Keratinocyte (primary cell): ENCODE measurements at regions not wholly inside any gene's neighbourhood (a gene's known extent, or its start where the extent isn't known, plus 50 kb on each side); places are given as distances from the start of the nearest gene placed in this dataset.

Experiments used
- DNase-seq: peaks from one replicate; pipeline ENCODE4 v3.0.0-alpha.2; 2011; ENCODE audit warnings: low read depth, missing footprints, low spot score
- FAIRE-seq: peaks from 2 replicates; lab custom pipeline; 2011; peaks lifted over from hg19 to GRCh38; lab: Jason Lieb, UNC
- H2AFZ ChIP-seq: 2 replicates; pipeline ENCODE4 v1.6.0; 2012; ENCODE audit warnings: low read length, control low read depth, inconsistent platforms; ENCODE audit not compliant: control insufficient read depth
- H3K27ac ChIP-seq: 2 replicates; pipeline ENCODE4 v1.5.1; 2011; ENCODE audit warnings: low read length; ENCODE audit not compliant: control insufficient read depth, insufficient read depth
- H3K27me3 ChIP-seq: 3 replicates; pipeline ENCODE4 v1.6.0; 2011; ENCODE audit warnings: low read length; ENCODE audit not compliant: control insufficient read depth, insufficient read depth; ENCODE audit errors: extremely low read depth
- H3K36me3 ChIP-seq, 2 experiments: 2 replicates in 1 of 2; 3 replicates in 1 of 2; pipeline ENCODE4 v1.5.1; 2011; ENCODE audit warnings: low read length in 2 of 2, mild to moderate bottlenecking in 1 of 2; ENCODE audit not compliant: control insufficient read depth in 2 of 2, insufficient read depth in 2 of 2; ENCODE audit errors: extremely low read depth in 1 of 2
- H3K4me1 ChIP-seq: 3 replicates; pipeline ENCODE4 v1.5.1; 2011; ENCODE audit warnings: low read length; ENCODE audit not compliant: control insufficient read depth, insufficient read depth; ENCODE audit errors: extremely low read depth
- H3K4me2 ChIP-seq: 3 replicates; pipeline ENCODE4 v1.6.0; 2011; ENCODE audit warnings: low read depth, low read length; ENCODE audit not compliant: control insufficient read depth, insufficient read depth; ENCODE audit errors: extremely low read depth
- H3K4me3 ChIP-seq, 3 experiments: fragments of 200-600 bp in 1 of 3; sonication (generic) in 1 of 3; 2 replicates in 2 of 3; 3 replicates in 1 of 3; pipeline ENCODE4 v1.5.1; 2011 to 2016; ENCODE audit warnings: low read length in 3 of 3, mild to moderate bottlenecking in 3 of 3, control low read depth in 2 of 3, inconsistent platforms in 1 of 3, low read depth in 1 of 3, mixed read lengths in 1 of 3, mixed run types in 1 of 3, moderate library complexity in 1 of 3; ENCODE audit not compliant: control insufficient read depth in 2 of 3, insufficient read depth in 2 of 3; ENCODE audit errors: extremely low read depth in 1 of 3
- H3K79me2 ChIP-seq: 2 replicates; pipeline ENCODE4 v1.6.0; 2012; ENCODE audit warnings: low read length; ENCODE audit not compliant: control insufficient read depth, insufficient read depth
- H3K9ac ChIP-seq: 3 replicates; pipeline ENCODE4 v1.6.0; 2011; ENCODE audit warnings: low read length; ENCODE audit not compliant: control insufficient read depth, insufficient read depth; ENCODE audit errors: extremely low read depth
- H3K9me1 ChIP-seq: 3 replicates; pipeline ENCODE4 v1.6.0; 2011; ENCODE audit warnings: low read length; ENCODE audit not compliant: control insufficient read depth, insufficient read depth; ENCODE audit errors: extremely low read depth
- H3K9me3 ChIP-seq: 2 replicates; pipeline ENCODE4 v1.5.1; 2012; ENCODE audit warnings: low read depth, low read length; ENCODE audit not compliant: control insufficient read depth
- H4K20me1 ChIP-seq: 3 replicates; pipeline ENCODE4 v1.6.0; 2011; ENCODE audit warnings: low read length; ENCODE audit not compliant: control insufficient read depth, insufficient read depth; ENCODE audit errors: extremely low read depth
- CTCF ChIP-seq, 3 experiments: IDR thresholded peaks in 1 of 3; conservative IDR thresholded peaks in 1 of 3; optimal IDR thresholded peaks in 1 of 3; 2 replicates in 2 of 3; 3 replicates in 1 of 3; pipeline versions ENCODE3 to v1.5.1; 2011; ENCODE audit warnings: low read length in 3 of 3, mild to moderate bottlenecking in 3 of 3, moderate library complexity in 2 of 3, control low read depth in 1 of 3, inconsistent platforms in 1 of 3; ENCODE audit not compliant: insufficient read depth in 2 of 3; ENCODE audit errors: extremely low read depth in 1 of 3
- EZH2 ChIP-seq: IDR thresholded peaks from one replicate; pipeline ENCODE4 v1.6.1; 2012; ENCODE audit warnings: inconsistent platforms, mild to moderate bottlenecking, low read length, moderate library complexity
- dilution Hi-C: fragments of 300-500 bp; cut with MboI; formaldehyde crosslinking; loops from one replicate; pipeline ENCODE4 v1.7.0; 2020; ENCODE audit warnings: low sequenced_read_pairs; ENCODE audit not compliant: extremely low pct_ligation_motif_present

- Histone ChIP-seq H3K4me1 (no peaks in the 10 kb centered on the region), H3K27ac (no peak overlapping the region), H3K36me3 (no peaks in the 10 kb centered on the region), H3K79me2 (no peaks in the 10 kb centered on the region), H3K4me3 (no peak overlapping the region), H3K4me2 (no peak overlapping the region), H2AFZ (no peak overlapping the region), H3K9me1 (no peaks in the 10 kb centered on the region), H3K9me3 (no peaks in the 10 kb centered on the region), H3K9ac (no peak overlapping the region), H3K27me3 (no peaks in the 10 kb centered on the region), H4K20me1 (no peaks in the 10 kb centered on the region)
- dilution Hi-C loops, result no loop called here
- FAIRE-seq (no peak), DNase-seq (no peak)
- TF ChIP-seq CTCF (optimal IDR thresholded peaks at IDR 0.05 in 1 of 3, IDR thresholded peaks at IDR 0.05 in 1 of 3, conservative IDR thresholded peaks at IDR 0.05 in 1 of 3; ENCODE audit: extremely low read depth in 1 of 3, insufficient read depth in 2 of 3, low read length in 3 of 3), result no peak
- TF ChIP-seq EZH2, result no peak
These were observed 209.7 kb downstream of the TMEM200A start for GRCh38 chr6:130575557-130575956.

GRCh38 chr6:130575971-130576370 lies 210.2 kb downstream of the TMEM200A start:
- Histone ChIP-seq H3K27ac (no peak overlapping the region), H3K9me1 (no peaks in the 10 kb centered on the region), H4K20me1 (no peaks in the 10 kb centered on the region), H3K4me2 (no peak overlapping the region), H3K4me3 (no peak overlapping the region), H3K27me3 (no peaks in the 10 kb centered on the region), H3K9ac (no peak overlapping the region), H3K36me3 (no peaks in the 10 kb centered on the region), H2AFZ (no peak overlapping the region), H3K9me3 (no peaks in the 10 kb centered on the region), H3K79me2 (no peaks in the 10 kb centered on the region), H3K4me1 (no peaks in the 10 kb centered on the region)
- TF ChIP-seq EZH2 (no peak), CTCF (optimal IDR thresholded peaks at IDR 0.05 in 1 of 3, IDR thresholded peaks at IDR 0.05 in 1 of 3, conservative IDR thresholded peaks at IDR 0.05 in 1 of 3; ENCODE audit: extremely low read depth in 1 of 3, insufficient read depth in 2 of 3, low read length in 3 of 3) (no peak)
- FAIRE-seq (no peak), DNase-seq (no peak)
- dilution Hi-C loops, result no loop called here
